Natural killer cell (primary cell): ENCODE measurements at regions not wholly inside any gene's neighbourhood (a gene's known extent, or its start where the extent isn't known, plus 50 kb on each side); places are given as distances from the start of the nearest gene placed in this dataset.

Experiments
- ATAC-seq, 3 donors: fragments of 150-1000 bp in 2 of 3; fragments of 200-7000 bp in 1 of 3; cut with Tn5 transposase; 1 replicate in 1 of 3; 2 replicates in 2 of 3; pipeline ENCODE4 v1.10.0; 2021; ENCODE audit warnings: mild to moderate bottlenecking in 2 of 3, moderate library complexity in 2 of 3
- DNase-seq, 2 donors: peaks; one replicate each; pipeline versions ENCODE4 v3.0.0 to v3.0.0-alpha.2; 2013 to 2021; ENCODE audit warnings: mixed read lengths in 1 of 2
- H3K27ac ChIP-seq: one replicate; pipeline ENCODE4 v1.5.1; 2013; ENCODE audit warnings: mild to moderate bottlenecking, low read length
- H3K27me3 ChIP-seq: one replicate; pipeline ENCODE4 v1.6.1; 2013; ENCODE audit warnings: low read length; ENCODE audit not compliant: control insufficient read depth, insufficient read depth
- H3K36me3 ChIP-seq: one replicate; pipeline ENCODE4 v1.6.1; 2013; ENCODE audit warnings: low read length; ENCODE audit not compliant: control insufficient read depth, insufficient read depth
- H3K4me1 ChIP-seq: one replicate; pipeline ENCODE4 v1.6.1; 2013; ENCODE audit warnings: low read length; ENCODE audit not compliant: control insufficient read depth, insufficient read depth
- H3K4me3 ChIP-seq: one replicate; pipeline ENCODE4 v1.5.1; 2013; ENCODE audit warnings: low read length
- H3K9me3 ChIP-seq: one replicate; pipeline ENCODE4 v1.6.1; 2013; ENCODE audit warnings: low read length; ENCODE audit not compliant: control insufficient read depth, insufficient read depth
- H3K27ac Mint-ChIP-seq, 2 donors: one replicate each; pipeline ENCODE4 v1.8.0; 2022; ENCODE audit warnings: mild to moderate bottlenecking in 2 of 2, mixed read lengths in 2 of 2, moderate library complexity in 1 of 2
- H3K27me3 Mint-ChIP-seq, 2 donors: one replicate each; pipeline ENCODE4 v1.8.0; 2022; ENCODE audit warnings: low read depth in 2 of 2, mixed read lengths in 2 of 2
- H3K36me3 Mint-ChIP-seq: one replicate; pipeline ENCODE4 v1.8.0; 2022; ENCODE audit warnings: mixed read lengths
- H3K4me1 Mint-ChIP-seq, 2 donors: one replicate each; pipeline ENCODE4 v1.8.0; 2022; ENCODE audit warnings: mixed read lengths in 2 of 2
- H3K4me3 Mint-ChIP-seq: one replicate; pipeline ENCODE4 v1.8.0; 2022; ENCODE audit warnings: mild to moderate bottlenecking, moderate library complexity, mixed read lengths
- H3K9me3 Mint-ChIP-seq, 2 donors: one replicate each; pipeline ENCODE4 v1.8.0; 2022; ENCODE audit warnings: mixed read lengths in 2 of 2
- WGBS: methylation state at CpG from one replicate; pipeline ENCODE4 v1.1.7; 2013; ENCODE audit warnings: missing lambda C conversion rate; ENCODE audit not compliant: insufficient coverage; 5-methylcytosine and 5-hydroxymethylcytosine counted together
- intact Hi-C: fragments of 100-400 bp; cut with micrococcal nuclease; formaldehyde crosslinking; loops from one replicate; pipeline ENCODE4 v1.14.2; 2022
- TF ChIP-seq, protein P1 (sequence below): fragments of 200-600 bp; IDR thresholded peaks from one replicate; pipeline ENCODE4 v1.8.0; 2022; ENCODE audit warnings: antibody characterized with exemption

DNA sequence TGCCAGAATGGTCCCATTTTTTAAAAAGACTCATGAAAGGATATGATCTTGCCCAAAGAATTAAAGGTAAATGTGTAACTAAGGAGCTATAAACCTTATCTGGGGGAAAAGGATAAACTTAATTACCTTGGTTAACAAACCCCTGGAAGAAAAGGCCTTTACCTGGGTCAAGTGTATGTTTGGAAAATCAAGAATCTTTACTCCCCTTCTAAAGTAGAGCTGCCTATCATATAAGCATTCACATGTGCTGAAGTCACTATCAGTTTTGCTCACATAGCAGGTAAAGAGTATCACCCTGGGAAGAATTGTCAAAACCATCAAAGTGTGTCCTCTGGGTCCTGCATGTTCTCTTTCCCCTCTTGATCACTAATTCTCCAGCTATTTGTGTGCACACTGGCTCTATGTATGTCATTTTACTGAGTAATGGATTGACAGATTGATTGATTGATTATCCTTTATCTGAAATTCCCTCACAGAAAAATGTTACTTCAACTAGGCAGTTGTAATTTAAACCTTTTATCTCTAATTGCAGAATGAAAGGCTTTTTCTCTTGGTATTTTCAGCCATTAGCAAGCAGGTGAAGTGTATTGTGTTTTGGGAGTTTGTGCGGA lies 199.4 kb downstream of the NOL4 start:
- Mint-ChIP-seq H3K4me1 (no peaks in the 10 kb centered on the region), H3K36me3 (no peaks in the 10 kb centered on the region), H3K27me3 (no peaks in the 10 kb centered on the region), H3K9me3 (peaks cover 6% of the 10 kb centered on the region in 2 donors), H3K4me3 (no peak overlapping the region), H3K27ac (no peak overlapping the region)
- Histone ChIP-seq H3K9me3 (no peaks in the 10 kb centered on the region), H3K27ac (no peak overlapping the region), H3K4me1 (no peaks in the 10 kb centered on the region), H3K36me3 (no peaks in the 10 kb centered on the region), H3K4me3 (no peak overlapping the region), H3K27me3 (no peaks in the 10 kb centered on the region)
- intact Hi-C loops: no loop called here
- WGBS: no CpG with 5 or more reads among the region's 1 CpG
- ATAC-seq (no peak), DNase-seq (no peak)
- TF ChIP-seq, protein P1, sequence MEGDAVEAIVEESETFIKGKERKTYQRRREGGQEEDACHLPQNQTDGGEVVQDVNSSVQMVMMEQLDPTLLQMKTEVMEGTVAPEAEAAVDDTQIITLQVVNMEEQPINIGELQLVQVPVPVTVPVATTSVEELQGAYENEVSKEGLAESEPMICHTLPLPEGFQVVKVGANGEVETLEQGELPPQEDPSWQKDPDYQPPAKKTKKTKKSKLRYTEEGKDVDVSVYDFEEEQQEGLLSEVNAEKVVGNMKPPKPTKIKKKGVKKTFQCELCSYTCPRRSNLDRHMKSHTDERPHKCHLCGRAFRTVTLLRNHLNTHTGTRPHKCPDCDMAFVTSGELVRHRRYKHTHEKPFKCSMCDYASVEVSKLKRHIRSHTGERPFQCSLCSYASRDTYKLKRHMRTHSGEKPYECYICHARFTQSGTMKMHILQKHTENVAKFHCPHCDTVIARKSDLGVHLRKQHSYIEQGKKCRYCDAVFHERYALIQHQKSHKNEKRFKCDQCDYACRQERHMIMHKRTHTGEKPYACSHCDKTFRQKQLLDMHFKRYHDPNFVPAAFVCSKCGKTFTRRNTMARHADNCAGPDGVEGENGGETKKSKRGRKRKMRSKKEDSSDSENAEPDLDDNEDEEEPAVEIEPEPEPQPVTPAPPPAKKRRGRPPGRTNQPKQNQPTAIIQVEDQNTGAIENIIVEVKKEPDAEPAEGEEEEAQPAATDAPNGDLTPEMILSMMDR: no peak

DNA sequence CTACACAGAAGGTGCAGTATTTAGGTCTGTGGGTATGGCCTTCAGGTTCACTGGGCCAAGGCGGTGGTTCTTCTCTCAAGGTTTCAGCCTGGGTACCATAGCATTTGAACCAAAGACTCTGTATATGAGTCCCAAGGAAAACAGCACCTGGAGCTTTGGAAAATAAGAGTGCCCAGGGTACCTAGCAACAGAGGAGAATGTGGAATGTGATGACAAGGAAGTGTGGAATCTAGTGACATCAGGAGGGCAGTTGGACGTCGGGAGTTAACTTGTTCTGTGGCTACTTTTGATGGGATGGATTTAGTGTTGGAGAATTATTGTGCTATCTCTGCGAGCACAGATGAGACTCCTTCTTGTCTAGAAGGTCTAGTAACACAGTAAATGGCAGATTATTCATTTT lies 201.2 kb downstream of the NOL4 start:
- no peaks in the 10 kb centered on the region for H3K4me1 ChIP-seq
- Mint-ChIP-seq H3K4me3 (no peak overlapping the region), H3K9me3 (peaks cover 6% of the 10 kb centered on the region in 2 donors), H3K27me3 (no peaks in the 10 kb centered on the region), H3K27ac (no peak overlapping the region), H3K36me3 (no peaks in the 10 kb centered on the region), H3K4me1 (no peaks in the 10 kb centered on the region)
- no peak overlapping the region for H3K4me3 ChIP-seq
- H3K27ac ChIP-seq: no peak overlapping the region
- intact Hi-C loops: no loop called here
- ATAC-seq (no peak), DNase-seq (no peak)
- no peaks in the 10 kb centered on the region for H3K27me3 ChIP-seq
- no peaks in the 10 kb centered on the region for H3K36me3 ChIP-seq
- TF ChIP-seq, protein P1: no peak
- no peaks in the 10 kb centered on the region for H3K9me3 ChIP-seq
- WGBS: 82% methylated on average over 4 of the region's 4 CpGs

DNA sequence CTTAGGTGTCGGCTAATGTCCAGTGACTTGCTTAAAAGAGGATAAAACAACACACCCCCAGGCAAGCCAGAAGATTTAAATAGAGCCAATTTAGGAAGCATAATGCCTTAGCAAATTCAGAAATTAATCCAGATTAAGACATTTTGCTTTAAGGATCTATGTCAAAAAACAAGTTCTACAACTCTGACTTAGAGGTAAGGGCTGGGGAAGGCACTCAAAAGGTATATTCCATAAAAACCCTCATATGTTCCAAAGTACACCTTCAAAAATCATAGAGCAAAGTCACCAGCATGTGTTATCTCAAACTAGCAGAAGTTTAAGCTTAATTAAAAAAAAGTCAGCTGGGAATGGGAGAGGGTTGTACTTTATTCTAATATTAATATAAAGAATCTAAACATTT lies 206.4 kb downstream of the NOL4 start:
- intact Hi-C loops: no loop called here
- H3K4me3 ChIP-seq: no peak overlapping the region
- H3K27me3 ChIP-seq: no peaks in the 10 kb centered on the region
- no peaks in the 10 kb centered on the region for H3K36me3 ChIP-seq
- H3K36me3 Mint-ChIP-seq: no peaks in the 10 kb centered on the region
- H3K9me3 Mint-ChIP-seq: peaks cover 5 to 8% of the 10 kb centered on the region in 2 donors
- no peaks in the 10 kb centered on the region for H3K4me1 Mint-ChIP-seq
- DNase-seq (no peak), ATAC-seq (no peak)
- no peak overlapping the region for H3K4me3 Mint-ChIP-seq
- H3K27ac ChIP-seq: no peak overlapping the region
- H3K27ac Mint-ChIP-seq: no peak overlapping the region
- 100% methylated on average over 1 of the region's 1 CpG for WGBS
- no peaks in the 10 kb centered on the region for H3K4me1 ChIP-seq
- no peaks in the 10 kb centered on the region for H3K27me3 Mint-ChIP-seq
- TF ChIP-seq, protein P1: no peak
- H3K9me3 ChIP-seq: no peaks in the 10 kb centered on the region

DNA sequence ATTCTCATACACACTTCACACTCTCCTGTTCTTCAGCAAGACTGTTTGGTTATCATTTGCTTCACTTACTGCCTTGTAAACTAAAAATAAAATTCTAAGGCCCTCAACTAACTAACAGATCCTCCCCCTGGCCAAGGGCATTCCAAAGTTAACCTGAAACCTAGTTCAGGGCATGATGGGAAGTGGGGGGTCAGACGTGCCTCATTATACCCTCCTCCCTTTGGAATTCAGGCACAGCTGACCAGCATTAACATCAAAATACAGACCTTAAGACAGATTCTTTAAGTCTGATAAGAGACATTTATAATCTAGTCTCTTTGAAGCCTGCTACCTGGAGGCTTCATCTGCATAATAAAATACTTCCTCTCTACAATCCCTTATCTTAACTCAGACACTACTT lies 221.0 kb downstream of the NOL4 start:
- H3K9me3 Mint-ChIP-seq: peaks cover 13 to 15% of the 10 kb centered on the region in 2 donors
- WGBS: 57% methylated on average over 1 of the region's 1 CpG
- intact Hi-C loops: no loop called here

More for the DNA sequence above, 221.0 kb downstream of the NOL4 start:
- H3K4me3 ChIP-seq: no peak overlapping the region
- no peaks in the 10 kb centered on the region for H3K27me3 Mint-ChIP-seq
- no peak overlapping the region for H3K27ac ChIP-seq
- H3K4me1 ChIP-seq: no peaks in the 10 kb centered on the region
- peaks cover 4% of the 10 kb centered on the region for H3K9me3 ChIP-seq
- no peak overlapping the region for H3K27ac Mint-ChIP-seq
- no peaks in the 10 kb centered on the region for H3K4me1 Mint-ChIP-seq
- H3K27me3 ChIP-seq: no peaks in the 10 kb centered on the region
- H3K36me3 Mint-ChIP-seq: no peaks in the 10 kb centered on the region
- no peaks in the 10 kb centered on the region for H3K36me3 ChIP-seq
- TF ChIP-seq, protein P1: no peak
- ATAC-seq: no peak
- no peak overlapping the region for H3K4me3 Mint-ChIP-seq
- DNase-seq: no peak
